ENCODE measurements at regions not wholly inside any gene's neighbourhood (a gene's known extent, or its start where the extent isn't known, plus 50 kb on each side); places are given as distances from the start of the nearest gene placed in this dataset.

DNA sequence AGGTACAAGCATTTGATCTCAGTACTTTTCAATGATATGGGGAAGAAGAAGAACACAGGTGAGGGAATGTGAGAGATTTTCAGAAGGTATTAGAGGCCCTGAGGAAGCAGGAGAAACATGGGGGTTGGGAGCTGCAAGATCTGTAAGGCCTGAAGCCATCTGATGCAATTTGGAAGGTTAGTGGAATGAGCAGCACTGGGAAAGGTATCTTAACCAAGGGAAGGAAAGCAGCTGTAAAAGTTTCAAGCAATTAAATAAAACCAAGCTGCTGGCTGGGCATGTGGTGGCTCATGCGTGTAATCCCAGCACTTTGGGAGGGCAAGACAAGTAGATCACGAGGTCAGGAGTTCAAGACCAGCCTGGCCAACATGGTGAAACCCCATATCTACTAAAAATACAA lies 104.4 kb upstream of the PARP11 start:
- no peaks in the 10 kb centered on the region for H3K9me3 ChIP-seq
- H3K27me3 ChIP-seq: no peaks in the 10 kb centered on the region
- 86% methylated on average over 2 of the region's 2 CpGs for WGBS
- no peaks in the 10 kb centered on the region for H3K36me3 ChIP-seq
- no peak for DNase-seq (ENCODE audit: low spot score in 2 of 2)
- H3K4me3 ChIP-seq: no peak overlapping the region
- no peak overlapping the region for H3K27ac ChIP-seq
- TF ChIP-seq POLR2AphosphoS5 (IDR thresholded peaks at IDR 0.05) (no peak), CTCF (IDR thresholded peaks at IDR 0.05) (no peak), POLR2A (IDR thresholded peaks at IDR 0.05) (no peak), EP300 (IDR thresholded peaks at IDR 0.05) (no peak)
- H3K4me1 ChIP-seq: peaks cover 6% of the 10 kb centered on the region

DNA sequence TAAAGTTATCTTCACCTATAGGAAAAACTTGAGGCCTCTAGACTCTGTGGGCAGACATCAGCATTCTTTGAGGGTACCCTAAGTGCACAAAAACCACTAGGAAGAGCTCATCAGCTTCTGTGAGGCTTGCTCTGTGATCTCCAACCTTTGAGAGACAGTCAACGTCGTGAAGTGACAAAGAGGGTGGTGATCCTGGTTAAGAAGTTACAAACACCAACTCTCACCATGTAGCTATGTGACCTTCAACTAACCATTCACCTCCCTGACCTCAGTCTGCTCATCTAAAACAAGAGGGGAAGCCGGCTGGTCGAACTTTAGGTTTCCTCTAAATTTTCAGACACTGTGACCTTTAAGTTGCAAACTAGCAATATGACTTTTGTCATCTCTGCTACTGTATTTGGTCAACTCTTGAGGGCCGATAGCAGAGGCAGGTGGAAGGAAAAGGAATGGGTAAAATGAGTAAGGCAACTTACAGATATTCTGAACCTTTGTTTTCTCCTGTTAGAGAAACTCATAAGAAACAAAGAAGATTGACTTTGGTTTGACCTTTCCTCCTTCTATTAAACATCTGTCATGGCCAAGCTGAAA lies 103.2 kb upstream of the PARP11 start:
- TF ChIP-seq POLR2AphosphoS5 (IDR thresholded peaks at IDR 0.05) (no peak), POLR2A (IDR thresholded peaks at IDR 0.05) (no peak), CTCF (IDR thresholded peaks at IDR 0.05) (no peak)
- Histone ChIP-seq H3K27ac (no peak overlapping the region), H3K4me1 (peaks cover 6% of the 10 kb centered on the region), H3K4me3 (no peak overlapping the region), H3K9me3 (no peaks in the 10 kb centered on the region), H3K36me3 (no peaks in the 10 kb centered on the region), H3K27me3 (no peaks in the 10 kb centered on the region)
- DNase-seq (ENCODE audit: low spot score in 2 of 2): no peak
- 79% methylated on average over 5 of the region's 5 CpGs for WGBS

- TF ChIP-seq CTCF (IDR thresholded peaks at IDR 0.05): no peak
- no peak for TF ChIP-seq POLR2A (IDR thresholded peaks at IDR 0.05)
- no peak for TF ChIP-seq EP300 (IDR thresholded peaks at IDR 0.05)
- no peak for TF ChIP-seq POLR2AphosphoS5 (IDR thresholded peaks at IDR 0.05)
- H3K27me3 ChIP-seq: no peaks in the 10 kb centered on the region
- H3K4me3 ChIP-seq: no peak overlapping the region
- H3K4me1 ChIP-seq: peaks cover 6% of the 10 kb centered on the region
- H3K36me3 ChIP-seq: no peaks in the 10 kb centered on the region
- 65% methylated on average over 3 of the region's 3 CpGs for WGBS
- no peak overlapping the region for H3K27ac ChIP-seq
- no peak for DNase-seq (ENCODE audit: low spot score in 2 of 2)
- H3K9me3 ChIP-seq: no peaks in the 10 kb centered on the region
Observed at GRCh38 chr12:3975652-3976051, 102.5 kb upstream of the PARP11 start.

GRCh38 chr12:3974883-3975282 lies 101.7 kb upstream of the PARP11 start:
- Histone ChIP-seq H3K27me3 (no peaks in the 10 kb centered on the region), H3K4me1 (peaks cover 6% of the 10 kb centered on the region), H3K36me3 (no peaks in the 10 kb centered on the region), H3K27ac (no peak overlapping the region), H3K9me3 (no peaks in the 10 kb centered on the region), H3K4me3 (no peak overlapping the region)
- no peak for TF ChIP-seq CTCF (IDR thresholded peaks at IDR 0.05)
- TF ChIP-seq POLR2AphosphoS5 (IDR thresholded peaks at IDR 0.05): no peak
- TF ChIP-seq EP300 (IDR thresholded peaks at IDR 0.05): no peak
- no peak for TF ChIP-seq POLR2A (IDR thresholded peaks at IDR 0.05)
- DNase-seq (ENCODE audit: low spot score in 2 of 2): peak in 1 of 2 donors; percentile 8
- WGBS: 69% methylated on average over 8 of the region's 8 CpGs

DNA sequence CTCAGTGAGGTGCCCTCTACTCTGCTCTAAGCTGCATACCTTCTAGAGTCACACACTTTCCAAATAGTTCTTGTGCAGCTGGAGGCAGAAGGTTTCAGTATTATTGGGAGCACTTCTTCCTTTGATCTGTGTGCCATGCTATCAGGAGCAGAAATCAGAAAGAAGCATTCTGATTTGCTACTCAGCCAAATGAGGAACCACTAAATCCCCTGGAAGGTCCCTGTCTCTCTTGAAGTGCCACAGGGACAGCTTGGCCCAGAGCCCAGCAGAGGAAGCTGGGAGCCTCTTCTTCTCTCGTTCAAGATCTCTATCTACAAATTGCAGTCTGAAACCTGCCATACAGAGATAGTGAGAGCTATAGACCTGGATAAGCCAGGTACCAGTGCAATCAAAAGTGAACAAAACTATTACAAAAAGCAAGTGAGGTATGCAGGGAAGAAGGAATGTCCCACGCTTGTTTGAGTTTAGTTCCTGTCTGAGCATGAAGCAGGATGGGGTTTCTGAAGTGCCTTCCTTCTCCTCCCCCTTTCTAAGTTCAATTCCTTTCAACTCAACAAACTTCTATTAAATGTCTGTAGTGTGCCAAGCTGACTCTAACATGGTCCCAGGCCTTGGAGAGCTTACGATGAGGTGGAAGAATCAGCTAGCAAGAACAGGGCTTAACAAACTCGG lies 100.9 kb upstream of the PARP11 start:
- DNase-seq (ENCODE audit: low spot score in 2 of 2): peak in 1 of 2 donors; percentile 40
- TF ChIP-seq POLR2A (IDR thresholded peaks at IDR 0.05): no peak
- no peak for TF ChIP-seq EP300 (IDR thresholded peaks at IDR 0.05)
- TF ChIP-seq CTCF (IDR thresholded peaks at IDR 0.05): no peak
- no peak for TF ChIP-seq POLR2AphosphoS5 (IDR thresholded peaks at IDR 0.05)
- H3K27ac ChIP-seq: no peak overlapping the region
- no peak overlapping the region for H3K4me3 ChIP-seq
- no peaks in the 10 kb centered on the region for H3K36me3 ChIP-seq
- no peaks in the 10 kb centered on the region for H3K9me3 ChIP-seq
- whole genome bisulfite sequencing: 42% methylated on average over 4 of the region's 4 CpGs
- peaks cover 6% of the 10 kb centered on the region for H3K4me1 ChIP-seq
- H3K27me3 ChIP-seq: no peaks in the 10 kb centered on the region

All from suprapubic skin (tissue), 4 donors.